HFFc6 (cell line): ENCODE measurements at regions not wholly inside any gene's neighbourhood (a gene's known extent, or its start where the extent isn't known, plus 50 kb on each side); places are given as distances from the start of the nearest gene placed in this dataset.

ENCODE experiments used
- DNase-seq: peaks from one replicate; pipeline ENCODE4 v3.0.0-alpha.2; 2018
- H3K27ac Mint-ChIP-seq: 2 replicates; pipeline ENCODE4 v1.8.0; 2020; ENCODE audit warnings: mild to moderate bottlenecking, mixed read lengths
- H3K27me3 Mint-ChIP-seq: 2 replicates; pipeline ENCODE4 v1.8.0; 2021; ENCODE audit warnings: mild to moderate bottlenecking, moderate library complexity, mixed read lengths; ENCODE audit not compliant: insufficient read depth
- H3K36me3 Mint-ChIP-seq: 2 replicates; pipeline ENCODE4 v1.8.0; 2021; ENCODE audit warnings: low read depth, mixed read lengths
- H3K4me1 Mint-ChIP-seq: 2 replicates; pipeline ENCODE4 v1.8.0; 2020; ENCODE audit warnings: low read depth, mixed read lengths
- H3K4me3 Mint-ChIP-seq: 2 replicates; pipeline ENCODE4 v1.8.0; 2020; ENCODE audit warnings: mild to moderate bottlenecking, moderate library complexity, mixed read lengths
- H3K9me3 Mint-ChIP-seq: 2 replicates; pipeline ENCODE4 v1.8.0; 2020; ENCODE audit warnings: mild to moderate bottlenecking, mixed read lengths
- CTCF ChIP-seq: fragments of 200-600 bp; sonication (generic); IDR thresholded peaks from 2 replicates; pipeline ENCODE4 v1.5.0; 2021; ENCODE audit warnings: antibody characterized with exemption, mild to moderate bottlenecking

- peaks cover 30% of the 10 kb centered on the region for H3K27me3 Mint-ChIP-seq
- no peak for TF ChIP-seq CTCF
Measured at GRCh38 chr18:22728481-22729105, 204.5 kb upstream of the RBBP8 start.

GRCh38 chr18:22731398-22731797 lies 201.7 kb upstream of the RBBP8 start:
- H3K4me1 Mint-ChIP-seq: no peaks in the 10 kb centered on the region
- H3K36me3 Mint-ChIP-seq: no peaks in the 10 kb centered on the region
- H3K9me3 Mint-ChIP-seq: no peaks in the 10 kb centered on the region
- H3K27ac Mint-ChIP-seq: no peak overlapping the region
- peaks cover 19% of the 10 kb centered on the region for H3K27me3 Mint-ChIP-seq
- TF ChIP-seq CTCF: no peak
- H3K4me3 Mint-ChIP-seq: no peak overlapping the region
- no peak for DNase-seq

More at GRCh38 chr18:22728481-22729105, 204.5 kb upstream of the RBBP8 start:
- Mint-ChIP-seq H3K4me3 (no peak overlapping the region), H3K4me1 (no peaks in the 10 kb centered on the region), H3K9me3 (no peaks in the 10 kb centered on the region), H3K27ac (no peak overlapping the region), H3K36me3 (no peaks in the 10 kb centered on the region)
- no peak for DNase-seq

- H3K36me3 Mint-ChIP-seq: no peaks in the 10 kb centered on the region
- H3K27ac Mint-ChIP-seq: no peak overlapping the region
- H3K4me1 Mint-ChIP-seq: no peaks in the 10 kb centered on the region
- H3K9me3 Mint-ChIP-seq: no peaks in the 10 kb centered on the region
- no peak for DNase-seq
- no peak overlapping the region for H3K4me3 Mint-ChIP-seq
- peaks cover 8% of the 10 kb centered on the region for H3K27me3 Mint-ChIP-seq
- no peak for TF ChIP-seq CTCF
Measured at GRCh38 chr18:22734105-22734661, 198.9 kb upstream of the RBBP8 start.

- Mint-ChIP-seq H3K4me1 (no peaks in the 10 kb centered on the region), H3K4me3 (no peak overlapping the region), H3K27me3 (peaks cover 5% of the 10 kb centered on the region), H3K9me3 (no peaks in the 10 kb centered on the region), H3K36me3 (no peaks in the 10 kb centered on the region), H3K27ac (no peak overlapping the region)
- DNase-seq: no peak
- TF ChIP-seq CTCF: no peak
Measured at GRCh38 chr18:22734791-22735627, 198.1 kb upstream of the RBBP8 start.

GRCh38 chr18:22737054-22737453 lies 196.1 kb upstream of the RBBP8 start:
- no peak overlapping the region for H3K27ac Mint-ChIP-seq
- H3K36me3 Mint-ChIP-seq: no peaks in the 10 kb centered on the region
- no peak overlapping the region for H3K4me3 Mint-ChIP-seq
- TF ChIP-seq CTCF: no peak
- H3K9me3 Mint-ChIP-seq: no peaks in the 10 kb centered on the region
- DNase-seq: no peak
- peaks cover 5% of the 10 kb centered on the region for H3K27me3 Mint-ChIP-seq
- no peaks in the 10 kb centered on the region for H3K4me1 Mint-ChIP-seq
